ENCODE measurements at regions not wholly inside any gene's neighbourhood (a gene's known extent, or its start where the extent isn't known, plus 50 kb on each side); places are given as distances from the start of the nearest gene placed in this dataset.

DNA sequence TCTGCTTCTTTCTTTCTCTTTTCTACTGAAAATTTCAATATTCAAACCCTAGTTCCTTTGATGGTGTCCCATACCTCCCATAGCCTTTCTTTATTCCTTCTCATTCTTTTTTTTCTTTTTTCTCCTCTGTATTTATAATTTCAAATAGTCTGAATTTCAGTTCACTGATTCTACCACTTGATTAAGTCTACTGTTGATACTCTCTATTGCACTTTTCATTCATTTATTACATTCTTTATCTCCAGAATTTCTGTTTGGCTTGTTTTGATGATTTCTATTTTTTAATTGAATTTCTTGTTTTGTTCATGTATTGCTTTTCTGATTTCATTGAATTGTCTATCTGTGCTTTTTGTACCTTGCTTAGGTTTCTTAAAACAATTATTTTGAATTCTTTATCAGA lies 111.9 kb upstream of the VRK2 start:
- no peak for DNase-seq (ENCODE audit: low read depth in 2 of 2)

DNA sequence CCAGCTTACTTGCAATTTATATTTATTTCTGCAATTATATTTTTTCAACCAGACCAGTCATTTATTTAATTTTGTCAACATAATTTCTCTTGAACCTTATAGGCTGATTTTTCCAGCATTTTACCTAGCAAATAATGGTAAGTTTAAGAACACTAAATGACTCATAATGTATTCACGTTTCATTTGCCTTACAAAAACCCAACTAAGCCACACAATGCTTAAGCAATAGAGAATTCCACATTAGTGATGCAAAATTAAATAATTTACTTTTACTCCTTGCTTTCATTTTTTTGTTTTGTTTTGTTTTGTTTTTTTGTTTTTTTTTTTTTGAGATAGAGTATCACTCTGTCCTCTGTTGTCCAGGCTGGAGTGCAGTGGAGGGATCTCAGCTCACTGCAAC lies 110.4 kb upstream of the VRK2 start:
- DNase-seq (ENCODE audit: low read depth in 2 of 2), result no peak

- no peak for DNase-seq (ENCODE audit: low read depth in 2 of 2)
These were observed 109.2 kb upstream of the VRK2 start for GRCh38 chr2:57937456-57937855.

- DNase-seq (ENCODE audit: low read depth in 2 of 2), result no peak
These were observed 104.8 kb upstream of the VRK2 start for GRCh38 chr2:57941816-57942215.

- DNase-seq (ENCODE audit: low read depth in 2 of 2), result no peak
These were observed 103.3 kb upstream of the VRK2 start for GRCh38 chr2:57943315-57943714.

DNA sequence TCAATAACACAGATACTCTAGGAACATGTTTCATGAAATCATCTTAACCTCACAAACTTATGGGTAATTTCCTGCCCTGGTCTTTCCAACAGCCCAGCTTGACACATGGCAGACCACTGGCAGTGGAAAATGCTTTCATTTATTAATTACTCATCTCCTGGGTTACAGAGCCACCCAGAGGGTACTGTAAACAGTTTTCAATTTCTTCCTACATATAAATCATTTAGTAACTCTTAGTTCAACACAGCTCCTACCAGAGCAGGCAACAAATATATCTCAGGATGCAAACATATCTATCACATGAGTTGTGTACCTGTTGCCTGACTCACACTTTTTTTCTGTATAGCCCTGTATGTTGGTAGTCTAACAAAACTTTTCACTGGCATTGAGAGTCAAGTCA lies 99.2 kb upstream of the VRK2 start:
- DNase-seq (ENCODE audit: low read depth in 2 of 2), result no peak

GRCh38 chr2:57954020-57954419 lies 92.6 kb upstream of the VRK2 start:
- DNase-seq (ENCODE audit: low read depth in 2 of 2), result no peak

- no peak for DNase-seq (ENCODE audit: low read depth in 2 of 2)
These were observed 89.4 kb upstream of the VRK2 start for GRCh38 chr2:57957238-57957637.

DNA sequence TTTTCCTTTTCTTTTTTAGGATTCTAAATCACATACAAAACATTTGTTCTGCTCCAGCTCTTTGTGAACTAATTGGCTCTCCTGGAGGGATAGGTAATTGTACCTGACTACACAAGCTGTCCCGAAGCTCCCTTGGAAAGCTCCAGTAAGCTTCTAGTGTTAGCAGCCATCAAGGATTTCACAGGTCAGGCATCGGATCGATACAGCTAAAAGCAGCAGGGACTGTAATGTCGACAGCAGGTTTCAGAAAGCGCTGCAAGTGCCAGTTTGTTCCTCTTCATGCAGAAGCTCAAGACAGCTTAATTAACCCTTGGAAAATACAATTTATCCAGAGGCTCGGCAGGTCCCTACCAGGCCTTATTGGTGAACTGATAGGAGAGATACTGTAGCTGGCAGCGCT lies 87.2 kb upstream of the VRK2 start:
- no peak for DNase-seq (ENCODE audit: low read depth in 2 of 2)

- no peak for DNase-seq (ENCODE audit: low read depth in 2 of 2)
These were observed 83.7 kb upstream of the VRK2 start for GRCh38 chr2:57962861-57963260.

DNA sequence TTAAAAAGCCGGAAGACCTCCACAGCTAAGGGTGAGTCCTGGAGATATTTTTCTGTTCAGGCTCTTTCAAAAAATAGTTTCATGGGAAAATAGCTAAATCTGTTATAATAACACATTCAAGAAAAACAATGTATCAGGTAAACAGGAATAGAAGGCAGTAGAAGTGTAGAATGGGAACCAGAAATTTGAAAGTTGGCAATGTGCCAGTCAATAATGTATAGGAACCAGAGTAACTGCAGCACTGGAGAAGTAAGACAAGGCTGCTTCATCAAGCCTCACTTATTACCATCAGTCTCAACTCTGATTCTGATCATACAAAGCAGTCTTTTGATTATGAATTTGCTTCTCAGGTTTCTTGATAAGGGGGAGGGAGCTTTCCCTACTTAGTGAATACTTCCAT lies 81.4 kb upstream of the VRK2 start:
- DNase-seq (ENCODE audit: low read depth in 2 of 2), result no peak

DNA sequence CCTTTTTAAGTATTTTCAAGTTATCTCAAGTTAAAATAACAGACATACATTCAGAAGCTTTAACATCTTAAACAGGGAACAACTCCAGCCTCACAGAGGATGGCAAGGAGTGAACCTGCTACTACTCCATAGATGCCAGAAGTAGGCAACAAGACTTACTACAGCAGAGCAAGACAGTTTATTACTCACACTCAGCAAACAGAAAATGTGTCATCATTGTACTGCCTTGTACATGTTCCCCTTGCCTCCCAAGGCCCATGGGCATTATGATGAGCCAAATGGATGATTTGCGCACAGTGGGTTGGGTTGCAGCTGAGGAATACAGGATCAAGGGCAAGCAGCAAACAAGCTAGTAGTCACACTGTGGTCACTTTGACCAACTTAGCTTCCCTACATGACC lies 80.6 kb upstream of the VRK2 start:
- DNase-seq (ENCODE audit: low read depth in 2 of 2), result no peak

DNA sequence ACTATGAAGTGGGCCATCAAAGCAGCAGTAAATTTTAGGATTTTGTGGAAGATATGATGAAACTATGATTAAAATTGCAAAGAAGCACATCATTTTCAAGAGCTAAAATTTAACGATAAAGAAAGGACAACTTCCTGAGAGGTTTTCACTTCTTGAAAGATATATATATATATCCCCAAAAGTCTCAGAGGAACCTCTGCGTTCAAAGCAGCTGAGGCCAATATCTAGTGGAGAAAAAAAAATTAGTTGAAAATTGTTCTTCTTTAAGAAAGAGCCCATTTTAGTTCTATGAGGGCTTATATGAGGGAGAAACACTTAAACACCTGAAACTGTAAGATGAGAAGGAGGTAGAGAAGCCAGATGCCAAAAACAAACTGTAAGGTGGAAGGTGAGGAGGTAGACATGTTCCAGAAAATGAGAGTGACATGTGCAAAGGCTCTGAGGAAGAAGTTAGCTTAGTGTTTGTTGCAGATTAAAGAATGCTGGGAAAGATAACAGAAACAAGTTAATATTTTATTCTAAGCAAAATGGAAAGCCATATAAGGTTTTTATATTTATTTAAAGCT lies 72.9 kb upstream of the VRK2 start:
- no peak for DNase-seq (ENCODE audit: low read depth in 2 of 2)

DNA sequence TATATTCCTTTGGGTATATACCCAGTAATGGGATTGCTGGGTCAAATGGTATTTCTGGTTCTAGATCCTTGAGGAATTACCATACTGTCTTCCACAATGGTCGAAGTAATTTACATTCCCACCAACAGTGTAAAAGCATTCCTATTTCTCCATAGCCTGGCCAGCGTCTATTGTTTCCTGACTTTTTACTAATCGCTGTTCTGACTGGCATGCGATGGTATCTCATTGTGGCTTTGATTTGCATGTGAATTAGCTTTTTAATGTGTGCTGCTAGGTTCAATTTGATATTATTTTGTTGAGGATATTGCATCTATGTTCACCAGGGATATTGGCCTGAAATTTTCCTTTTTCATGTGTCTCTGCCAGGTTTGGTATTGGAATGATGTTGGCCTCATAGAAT lies 67.4 kb upstream of the VRK2 start:
- DNase-seq (ENCODE audit: low read depth in 2 of 2), result no peak

- no peak for DNase-seq (ENCODE audit: low read depth in 2 of 2)
These were observed 65.4 kb upstream of the VRK2 start for GRCh38 chr2:57981083-57981768.

DNA sequence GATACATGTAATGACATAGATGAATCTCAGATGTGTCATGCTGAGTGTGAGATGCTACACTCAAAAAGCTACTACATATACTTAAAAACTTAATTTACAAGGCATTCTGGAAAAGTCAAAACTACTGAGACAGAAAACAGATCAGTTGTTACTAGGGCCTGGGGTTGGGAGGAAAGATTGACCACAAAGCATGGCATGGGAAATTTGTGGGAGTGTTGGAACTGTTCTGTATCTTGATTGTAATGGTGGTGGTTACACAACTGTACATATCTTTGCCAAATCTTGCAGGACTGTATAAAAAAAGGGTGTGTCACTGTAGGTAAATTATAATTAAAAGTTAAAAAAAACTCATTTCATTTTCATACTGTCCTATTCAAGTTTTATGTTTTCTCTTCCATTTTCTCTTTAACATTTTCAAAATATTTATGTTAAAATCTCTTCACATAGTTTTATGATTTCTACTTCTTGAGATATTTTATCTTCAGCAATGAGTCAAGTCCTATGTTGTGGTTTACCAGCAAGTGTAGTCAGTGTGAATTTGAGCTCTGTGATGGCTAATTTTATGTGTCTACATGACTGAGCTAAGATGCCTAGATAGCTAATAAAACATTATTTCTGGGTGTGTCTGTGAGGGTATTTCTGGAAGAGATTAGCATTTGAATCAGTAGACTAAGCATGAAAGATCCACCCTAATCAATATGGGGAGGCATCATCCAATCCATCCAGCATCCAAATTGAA lies 58.6 kb upstream of the VRK2 start:
- DNase-seq (ENCODE audit: low read depth in 2 of 2), result no peak

DNA sequence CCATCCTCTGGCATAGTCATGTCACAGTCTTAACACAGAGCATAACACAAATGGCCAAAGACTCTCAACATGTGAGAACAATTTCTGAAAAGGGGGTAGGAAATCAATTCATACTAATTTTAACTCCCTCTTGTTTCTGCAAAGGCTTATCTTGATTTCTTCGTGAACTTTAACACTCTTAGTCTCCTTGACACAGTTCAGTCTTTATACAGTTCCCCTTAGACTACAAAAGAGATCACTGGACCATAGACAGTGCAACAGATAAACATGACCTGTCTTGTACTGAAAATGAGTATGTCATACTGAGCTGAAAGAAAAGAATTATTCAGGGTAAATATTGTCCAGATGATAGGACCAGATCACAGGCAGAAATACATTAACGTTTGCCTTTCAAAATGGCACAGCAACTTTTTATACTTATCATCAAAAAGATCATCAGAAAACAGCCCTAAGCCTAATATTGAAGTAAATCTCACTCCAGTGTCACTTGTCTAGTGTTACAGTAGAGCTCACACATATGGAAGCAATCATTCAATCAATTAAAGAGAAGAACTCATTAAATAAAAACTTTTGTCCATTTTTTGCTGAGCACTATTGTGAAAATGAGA lies 56.4 kb upstream of the VRK2 start:
- DNase-seq (ENCODE audit: low read depth in 2 of 2), result no peak

Measured in stimulated activated CD8-positive, alpha-beta memory T cell treated with anti-CD3 and anti-CD28 coated beads, Interleukin-7, amount 100 ng/mL, for 1 hour (primary cell).